ENCODE measurements at regions not wholly inside any gene's neighbourhood (a gene's known extent, or its start where the extent isn't known, plus 50 kb on each side); places are given as distances from the start of the nearest gene placed in this dataset.

GRCh38 chr10:4383651-4384098 lies 442.3 kb upstream of the AKR1E2 start:
- Histone ChIP-seq H3K4me1 (replicated peaks; ENCODE audit: insufficient read depth) (no peaks in the 10 kb centered on the region), H2AFZ (no peak overlapping the region), H3F3A (ENCODE audit: insufficient read depth, low read depth) (no peaks in the 10 kb centered on the region), H3K4me2 (no peak overlapping the region), H3K9me2 (ENCODE audit: insufficient read depth) (no peaks in the 10 kb centered on the region), H4K20me1 (ENCODE audit: insufficient read depth) (no peaks in the 10 kb centered on the region), H3K4me3 (no peak overlapping the region), H3K27ac (no peak overlapping the region), H3K27me3 (ENCODE audit: insufficient read depth, low read depth) (no peaks in the 10 kb centered on the region), H3K79me2 (ENCODE audit: low read depth) (no peaks in the 10 kb centered on the region), H3K9me3 (ENCODE audit: insufficient read depth, low read depth) (no peaks in the 10 kb centered on the region), H3K36me3 (ENCODE audit: low read depth) (no peaks in the 10 kb centered on the region)
- BruUV-seq (replicated peaks): no TSS peak
- DNase-seq: no peak
- ChIA-PET CTCF (no interaction called here), POLR2A (ENCODE audit: unreplicated experiment) (no interaction called here)
- intact Hi-C loops (cut with micrococcal nuclease; ENCODE audit: unreplicated experiment): no loop called here
- no peak for TF ChIP-seq EZH2 (IDR thresholded peaks at IDR 0.05; ENCODE audit: low read depth)
- TF ChIP-seq, protein P1, sequence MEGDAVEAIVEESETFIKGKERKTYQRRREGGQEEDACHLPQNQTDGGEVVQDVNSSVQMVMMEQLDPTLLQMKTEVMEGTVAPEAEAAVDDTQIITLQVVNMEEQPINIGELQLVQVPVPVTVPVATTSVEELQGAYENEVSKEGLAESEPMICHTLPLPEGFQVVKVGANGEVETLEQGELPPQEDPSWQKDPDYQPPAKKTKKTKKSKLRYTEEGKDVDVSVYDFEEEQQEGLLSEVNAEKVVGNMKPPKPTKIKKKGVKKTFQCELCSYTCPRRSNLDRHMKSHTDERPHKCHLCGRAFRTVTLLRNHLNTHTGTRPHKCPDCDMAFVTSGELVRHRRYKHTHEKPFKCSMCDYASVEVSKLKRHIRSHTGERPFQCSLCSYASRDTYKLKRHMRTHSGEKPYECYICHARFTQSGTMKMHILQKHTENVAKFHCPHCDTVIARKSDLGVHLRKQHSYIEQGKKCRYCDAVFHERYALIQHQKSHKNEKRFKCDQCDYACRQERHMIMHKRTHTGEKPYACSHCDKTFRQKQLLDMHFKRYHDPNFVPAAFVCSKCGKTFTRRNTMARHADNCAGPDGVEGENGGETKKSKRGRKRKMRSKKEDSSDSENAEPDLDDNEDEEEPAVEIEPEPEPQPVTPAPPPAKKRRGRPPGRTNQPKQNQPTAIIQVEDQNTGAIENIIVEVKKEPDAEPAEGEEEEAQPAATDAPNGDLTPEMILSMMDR (conservative IDR thresholded peaks at IDR 0.05): no peak

DNA sequence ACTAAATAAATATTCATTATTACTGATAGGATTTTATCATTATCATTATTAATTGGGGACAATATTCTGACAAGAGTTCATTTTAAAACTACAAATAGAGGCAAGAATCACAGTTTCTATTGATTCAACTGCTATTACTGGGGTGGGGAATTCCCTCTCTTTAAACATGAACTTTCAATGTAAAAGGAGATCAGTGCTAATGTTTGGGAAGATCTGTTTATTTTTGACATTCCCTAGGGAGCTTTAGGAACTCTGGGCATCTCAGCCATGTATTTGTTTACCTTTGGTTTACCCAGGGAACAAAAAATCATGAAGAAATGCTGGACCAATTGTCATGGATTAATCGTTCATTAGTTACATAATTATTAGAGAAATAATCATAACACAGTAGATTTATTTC lies 443.2 kb upstream of the AKR1E2 start:
- no peak overlapping the region for H3K4me3 ChIP-seq
- intact Hi-C loops (cut with micrococcal nuclease; ENCODE audit: unreplicated experiment): no loop called here
- ChIA-PET CTCF (no interaction called here), POLR2A (ENCODE audit: unreplicated experiment) (no interaction called here)
- H4K20me1 ChIP-seq (ENCODE audit: insufficient read depth): no peaks in the 10 kb centered on the region
- H3K79me2 ChIP-seq (ENCODE audit: low read depth): no peaks in the 10 kb centered on the region
- no peaks in the 10 kb centered on the region for H3F3A ChIP-seq (ENCODE audit: insufficient read depth, low read depth)
- no peaks in the 10 kb centered on the region for H3K36me3 ChIP-seq (ENCODE audit: low read depth)
- TF ChIP-seq EZH2 (IDR thresholded peaks at IDR 0.05; ENCODE audit: low read depth): no peak
- TF ChIP-seq, protein P1 (conservative IDR thresholded peaks at IDR 0.05): no peak
- no peaks in the 10 kb centered on the region for H3K4me1 ChIP-seq (replicated peaks; ENCODE audit: insufficient read depth)
- no peak overlapping the region for H2AFZ ChIP-seq
- DNase-seq: no peak
- H3K27me3 ChIP-seq (ENCODE audit: insufficient read depth, low read depth): no peaks in the 10 kb centered on the region
- H3K9me2 ChIP-seq (ENCODE audit: insufficient read depth): no peaks in the 10 kb centered on the region
- H3K9me3 ChIP-seq (ENCODE audit: insufficient read depth, low read depth): no peaks in the 10 kb centered on the region
- no peak overlapping the region for H3K4me2 ChIP-seq
- BruUV-seq (replicated peaks): no TSS peak
- no peak overlapping the region for H3K27ac ChIP-seq

- POLR2A ChIA-PET (ENCODE audit: unreplicated experiment): interaction anchor here (0.7 kb wide), 1 partner anchor 907 kb away, joined by 6 read pairs; no protein-coding TSS in a partner anchor
- H3K36me3 ChIP-seq (ENCODE audit: low read depth): no peaks in the 10 kb centered on the region
- no peak for TF ChIP-seq EZH2 (IDR thresholded peaks at IDR 0.05; ENCODE audit: low read depth)
- TF ChIP-seq, protein P1 (conservative IDR thresholded peaks at IDR 0.05): no peak
- intact Hi-C loops (cut with micrococcal nuclease; ENCODE audit: unreplicated experiment): no loop called here
- CTCF ChIA-PET: no interaction called here
- no peaks in the 10 kb centered on the region for H3K9me3 ChIP-seq (ENCODE audit: insufficient read depth, low read depth)
- H3K4me2 ChIP-seq: no peak overlapping the region
- BruUV-seq (replicated peaks): no TSS peak
- H3K4me1 ChIP-seq (replicated peaks; ENCODE audit: insufficient read depth): no peaks in the 10 kb centered on the region
- no peaks in the 10 kb centered on the region for H3K27me3 ChIP-seq (ENCODE audit: insufficient read depth, low read depth)
- H3K27ac ChIP-seq: no peak overlapping the region
- H3K4me3 ChIP-seq: no peak overlapping the region
- H3K9me2 ChIP-seq (ENCODE audit: insufficient read depth): no peaks in the 10 kb centered on the region
- no peaks in the 10 kb centered on the region for H4K20me1 ChIP-seq (ENCODE audit: insufficient read depth)
- no peak for DNase-seq
- H3K79me2 ChIP-seq (ENCODE audit: low read depth): no peaks in the 10 kb centered on the region
- H3F3A ChIP-seq (ENCODE audit: insufficient read depth, low read depth): no peaks in the 10 kb centered on the region
- H2AFZ ChIP-seq: no peak overlapping the region
Observed at GRCh38 chr10:4373612-4374011, 452.4 kb upstream of the AKR1E2 start.
